H1 (cell line): ENCODE measurements at regions not wholly inside any gene's neighbourhood (a gene's known extent, or its start where the extent isn't known, plus 50 kb on each side); places are given as distances from the start of the nearest gene placed in this dataset.

ENCODE experiments used
- CTCF ChIA-PET: fragments of 300-600 bp; sonication (Branson Sonifier 250); formaldehyde crosslinking; loops from one replicate; lab custom pipeline; 2021; ENCODE audit not compliant: partially characterized antibody; lab: Charles Lee
- POLR2A ChIA-PET: fragments of 300-600 bp; sonication (Branson Sonifier 250); formaldehyde crosslinking; loops from one replicate; lab custom pipeline; 2021; ENCODE audit warnings: inconsistent platforms; ENCODE audit not compliant: partially characterized antibody; lab: Charles Lee
- DNase-seq, 2 experiments: peaks; one replicate each; pipeline versions ENCODE4 v3.0.0 to v3.0.0-alpha.2; 2010 to 2022; ENCODE audit warnings: low spot score in 2 of 2, low read depth in 1 of 2, mixed read lengths in 1 of 2
- FAIRE-seq: peaks from 2 replicates; lab custom pipeline; 2011; peaks lifted over from hg19 to GRCh38; lab: Jason Lieb, UNC
- H2AFZ ChIP-seq: 2 replicates; pipeline ENCODE4 v1.8.1; 2012; ENCODE audit warnings: low read length, inconsistent platforms
- H2AK5ac ChIP-seq: 2 replicates; pipeline ENCODE4 v1.6.1; 2013; ENCODE audit warnings: low read depth, low read length
- H2BK120ac ChIP-seq: replicated peaks from 2 replicates; pipeline ENCODE3; 2013; ENCODE audit warnings: low read depth, low read length, inconsistent platforms
- H2BK12ac ChIP-seq: 2 replicates; pipeline ENCODE4 v1.6.1; 2013; ENCODE audit warnings: low read depth, low read length
- H2BK15ac ChIP-seq: 2 replicates; pipeline ENCODE4 v1.6.1; 2013; ENCODE audit warnings: low read length
- H2BK20ac ChIP-seq: 2 replicates; pipeline ENCODE4 v1.6.1; 2013; ENCODE audit warnings: low read length
- H2BK5ac ChIP-seq: 2 replicates; pipeline ENCODE4 v1.6.1; 2013; ENCODE audit warnings: low read depth, low read length
- H3K14ac ChIP-seq: 2 replicates; pipeline ENCODE4 v1.6.1; 2013; ENCODE audit warnings: inconsistent platforms; ENCODE audit not compliant: insufficient read length
- H3K18ac ChIP-seq: 2 replicates; pipeline ENCODE4 v1.6.1; 2013; ENCODE audit warnings: low read length; ENCODE audit errors: extremely low read depth
- H3K23ac ChIP-seq: 2 replicates; pipeline ENCODE4 v1.6.1; 2013; ENCODE audit warnings: inconsistent platforms; ENCODE audit not compliant: insufficient read length
- H3K23me2 ChIP-seq: 2 replicates; pipeline ENCODE4 v1.6.1; 2013; ENCODE audit warnings: low read depth, low read length
- H3K27ac ChIP-seq: 2 replicates; pipeline ENCODE4 v1.6.1; 2011; ENCODE audit warnings: low read depth, low read length, inconsistent platforms
- H3K27me3 ChIP-seq, 4 experiments: replicated peaks in 1 of 4; 1 replicate in 1 of 4; 2 replicates in 3 of 4; pipeline versions ENCODE4 v1.6.1 to v1.8.1; 2011 to 2013; ENCODE audit warnings: low read length in 3 of 4, mild to moderate bottlenecking in 3 of 4, inconsistent platforms in 2 of 4, mixed read lengths in 2 of 4, moderate library complexity in 1 of 4; ENCODE audit not compliant: control insufficient read depth in 3 of 4, insufficient read depth in 3 of 4; ENCODE audit errors: extremely low read depth in 1 of 4
- H3K36me3 ChIP-seq, 4 experiments: 2 replicates each; pipeline versions ENCODE4 v1.6.1 to v1.8.1; 2011 to 2013; ENCODE audit warnings: mild to moderate bottlenecking in 4 of 4, low read length in 3 of 4, moderate library complexity in 2 of 4, control low read depth in 1 of 4, inconsistent platforms in 1 of 4; ENCODE audit not compliant: insufficient read depth in 4 of 4, control insufficient read depth in 2 of 4
- H3K4ac ChIP-seq: replicated peaks from 2 replicates; pipeline ENCODE3; 2013; ENCODE audit warnings: low read length, low read depth, mixed read lengths, inconsistent platforms; ENCODE audit not compliant: insufficient read length
- H3K4me1 ChIP-seq, 4 experiments: replicated peaks in 1 of 4; 1 replicate in 1 of 4; 2 replicates in 3 of 4; pipeline versions ENCODE4 v1.6.1 to v1.8.1; 2011 to 2013; ENCODE audit warnings: low read length in 3 of 4, inconsistent platforms in 2 of 4, mixed read lengths in 1 of 4; ENCODE audit not compliant: insufficient read depth in 4 of 4, control insufficient read depth in 3 of 4
- H3K4me2 ChIP-seq, 2 experiments: 2 replicates each; pipeline versions ENCODE4 v1.6.1 to v1.8.1; 2011 to 2013; ENCODE audit warnings: low read depth in 2 of 2, low read length in 2 of 2, control low read depth in 1 of 2, inconsistent platforms in 1 of 2, mild to moderate bottlenecking in 1 of 2; ENCODE audit not compliant: insufficient read depth in 1 of 2
- H3K4me3 ChIP-seq, 4 experiments: fragments of 200-600, 300-600 bp in 1 of 4; sonication (generic), shearing (Covaris generic), sonication (Bioruptor Twin) in 1 of 4; 2 replicates each; pipeline versions ENCODE4 v1.5.1 to v1.8.1; 2011 to 2016; ENCODE audit warnings: low read length in 4 of 4, low read depth in 3 of 4, control low read depth in 2 of 4, inconsistent platforms in 2 of 4, mild to moderate bottlenecking in 2 of 4, mixed read lengths in 1 of 4, moderate library complexity in 1 of 4; ENCODE audit not compliant: insufficient read depth in 2 of 4; ENCODE audit errors: extremely low read depth in 1 of 4
- H3K56ac ChIP-seq: replicated peaks from 2 replicates; pipeline ENCODE3; 2013; ENCODE audit warnings: low read depth, mild to moderate bottlenecking, mixed read lengths, low read length, inconsistent platforms; ENCODE audit not compliant: insufficient read length
- H3K79me1 ChIP-seq: 2 replicates; pipeline ENCODE4 v1.6.1; 2013; ENCODE audit warnings: low read depth, low read length, control low read depth
- H3K79me2 ChIP-seq, 2 experiments: 2 replicates each; pipeline versions ENCODE4 v1.6.1 to v1.8.1; 2012 to 2013; ENCODE audit warnings: low read length in 2 of 2, mild to moderate bottlenecking in 2 of 2, inconsistent platforms in 1 of 2; ENCODE audit not compliant: insufficient read depth in 2 of 2, control insufficient read depth in 1 of 2
- H3K9ac ChIP-seq, 4 experiments: replicated peaks in 1 of 4; 1 replicate in 1 of 4; 2 replicates in 3 of 4; pipeline versions ENCODE4 v1.6.1 to v1.8.1; 2011 to 2013; ENCODE audit warnings: low read depth in 3 of 4, low read length in 3 of 4, control low read depth in 2 of 4, mild to moderate bottlenecking in 2 of 4, moderate library complexity in 2 of 4, inconsistent platforms in 1 of 4; ENCODE audit errors: extremely low read depth in 1 of 4
- H3K9me3 ChIP-seq, 2 experiments: 2 replicates each; pipeline versions ENCODE4 v1.6.1 to v1.8.1; 2012 to 2013; ENCODE audit warnings: mild to moderate bottlenecking in 2 of 2, moderate library complexity in 2 of 2, control low read depth in 1 of 2, inconsistent platforms in 1 of 2, low read depth in 1 of 2, low read length in 1 of 2, mixed read lengths in 1 of 2; ENCODE audit not compliant: insufficient read depth in 2 of 2
- H4K20me1 ChIP-seq, 2 experiments: replicated peaks in 1 of 2; 2 replicates each; pipeline versions ENCODE3 to v1.8.1; 2011 to 2013; ENCODE audit warnings: inconsistent platforms in 2 of 2, low read length in 2 of 2, mild to moderate bottlenecking in 1 of 2; ENCODE audit not compliant: insufficient read depth in 2 of 2, control insufficient read depth in 1 of 2
- H4K5ac ChIP-seq: 2 replicates; pipeline ENCODE4 v1.6.1; 2013; ENCODE audit warnings: low read length, low read depth, mixed read lengths, inconsistent platforms; ENCODE audit not compliant: insufficient read length
- H4K8ac ChIP-seq: 2 replicates; pipeline ENCODE4 v1.8.0; 2013; ENCODE audit warnings: mild to moderate bottlenecking, moderate library complexity, low read length, inconsistent platforms; ENCODE audit not compliant: insufficient read depth; ENCODE audit errors: extremely low read depth
- H4K91ac ChIP-seq: replicated peaks from 2 replicates; pipeline ENCODE3; 2013; ENCODE audit warnings: low read length, mixed read lengths, inconsistent platforms; ENCODE audit not compliant: insufficient read length
- BRCA1 ChIP-seq: IDR thresholded peaks from 2 replicates; pipeline ENCODE4 v1.6.1; 2012; ENCODE audit warnings: low read depth, low read length, improper control_type of control experiment
- CHD1 ChIP-seq: IDR thresholded peaks from 2 replicates; pipeline ENCODE4 v1.6.1; 2012; ENCODE audit warnings: low read depth, low read length, improper control_type of control experiment
- MAFK ChIP-seq: IDR thresholded peaks from 2 replicates; pipeline ENCODE4 v1.6.1; 2012; ENCODE audit warnings: low read depth, mild to moderate bottlenecking, improper control_type of control experiment, low read length
- POLR2AphosphoS5 ChIP-seq: IDR thresholded peaks from 2 replicates; pipeline ENCODE4 v1.6.1; 2011; ENCODE audit warnings: low read depth, low read length
- SUZ12 ChIP-seq: fragments of 200-600 bp; sonication (generic); IDR thresholded peaks from 2 replicates; pipeline ENCODE4 v1.6.1; 2012; ENCODE audit warnings: mild to moderate bottlenecking, inconsistent platforms, low read length, moderate library complexity, mixed read lengths
- TEAD4 ChIP-seq: IDR thresholded peaks from 2 replicates; pipeline ENCODE4 v1.6.1; 2012; ENCODE audit warnings: low read depth, low read length, inconsistent platforms, mixed read lengths
- WGBS, 2 experiments: shearing (Covaris generic) in 1 of 2; methylation state at CpG; one replicate each; pipeline versions ENCODE4 v1.1.6 to v1.1.7; 2013 to 2015; ENCODE audit warnings: low lambda C conversion rate in 2 of 2, mixed read lengths in 2 of 2, inconsistent platforms in 1 of 2, low coverage in 1 of 2, missing lambda C conversion rate in 1 of 2; ENCODE audit not compliant: insufficient replicate concordance in 2 of 2, insufficient coverage in 1 of 2, insufficient read length in 1 of 2; ENCODE audit errors: extremely low coverage in 1 of 2, missing lambda C conversion rate in 1 of 2; 5-methylcytosine and 5-hydroxymethylcytosine counted together
- TF ChIP-seq, protein P1 (sequence below): IDR thresholded peaks from 2 replicates; pipeline ENCODE4 v1.6.1; 2011; ENCODE audit warnings: low read length, improper control_type of control experiment

DNA sequence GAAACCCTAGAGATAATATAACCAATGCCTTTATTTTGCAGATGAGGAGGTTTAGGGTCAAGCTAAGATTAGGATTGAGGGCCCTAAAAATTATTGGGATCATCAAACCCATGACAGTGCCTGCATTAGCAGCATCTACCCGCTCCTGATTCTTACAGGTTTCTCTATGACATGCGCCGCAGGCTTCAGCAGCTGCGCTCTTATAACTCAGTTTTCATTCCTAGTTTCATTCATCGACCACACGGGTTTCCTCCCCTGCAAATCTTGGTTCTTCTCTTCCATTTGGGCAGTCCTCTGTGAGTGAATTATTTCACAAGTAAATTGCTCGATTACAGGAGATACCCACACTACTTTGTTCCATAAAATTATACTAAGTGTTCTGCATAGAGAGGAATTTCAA lies 137.2 kb downstream of the SLC24A2 start:
- no peak overlapping the region for H3K23ac ChIP-seq
- no peak overlapping the region for H3K9ac ChIP-seq
- no peak overlapping the region for H3K4ac ChIP-seq
- no peak overlapping the region for H2BK20ac ChIP-seq
- TF ChIP-seq CHD1 (no peak), BRCA1 (no peak), MAFK (no peak), TEAD4 (no peak), SUZ12 (no peak), POLR2AphosphoS5 (no peak)
- TF ChIP-seq, protein P1, sequence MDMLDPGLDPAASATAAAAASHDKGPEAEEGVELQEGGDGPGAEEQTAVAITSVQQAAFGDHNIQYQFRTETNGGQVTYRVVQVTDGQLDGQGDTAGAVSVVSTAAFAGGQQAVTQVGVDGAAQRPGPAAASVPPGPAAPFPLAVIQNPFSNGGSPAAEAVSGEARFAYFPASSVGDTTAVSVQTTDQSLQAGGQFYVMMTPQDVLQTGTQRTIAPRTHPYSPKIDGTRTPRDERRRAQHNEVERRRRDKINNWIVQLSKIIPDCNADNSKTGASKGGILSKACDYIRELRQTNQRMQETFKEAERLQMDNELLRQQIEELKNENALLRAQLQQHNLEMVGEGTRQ: no peak
- H4K91ac ChIP-seq: no peak overlapping the region
- H3K79me1 ChIP-seq: no peaks in the 10 kb centered on the region; the same call in 1 of the 2 replicates
- no peak overlapping the region for H2BK120ac ChIP-seq
- peaks cover 0 to 2% (median under 1%) of the 10 kb centered on the region in 4 experiments; a peak in 1 of 7 replicates for H3K4me1 ChIP-seq
- H2BK15ac ChIP-seq: no peak overlapping the region
- no peak overlapping the region for H2AK5ac ChIP-seq
- no peaks in the 10 kb centered on the region; the same call in 1 of the 2 replicates for H3K23me2 ChIP-seq
- H3K27me3 ChIP-seq: peaks cover 0 to 1% (median 0%) of the 10 kb centered on the region in 4 experiments; a peak in 1 of 7 replicates
- H3K4me2 ChIP-seq: no peak overlapping the region
- H3K18ac ChIP-seq: no peak overlapping the region
- DNase-seq (no peak), FAIRE-seq (no peak)
- no peak overlapping the region for H2BK5ac ChIP-seq
- H2BK12ac ChIP-seq: no peak overlapping the region
- WGBS, 2 experiments: 86% methylated on average over 7 of the region's 7 CpGs; no CpG with 5 or more reads in 1 of the 2 experiments
- H3K79me2 ChIP-seq: no peaks in the 10 kb centered on the region
- H4K5ac ChIP-seq: no peak overlapping the region
- CTCF ChIA-PET: interaction anchor here (1.0 to 2.9 kb wide), 4 partner anchors 11 to 101 kb away, joined by 3 to 7 read pairs (median 4); no protein-coding TSS in a partner anchor
- no peak overlapping the region for H3K27ac ChIP-seq
- no peak overlapping the region for H2AFZ ChIP-seq
- H3K36me3 ChIP-seq: no peaks in the 10 kb centered on the region
- POLR2A ChIA-PET: no interaction called here
- H3K56ac ChIP-seq: no peak overlapping the region
- H3K14ac ChIP-seq: no peak overlapping the region
- no peak overlapping the region for H4K8ac ChIP-seq
- H4K20me1 ChIP-seq: no peaks in the 10 kb centered on the region
- no peaks in the 10 kb centered on the region for H3K9me3 ChIP-seq
- no peak overlapping the region for H3K4me3 ChIP-seq
